ENCODE measurements at regions not wholly inside any gene's neighbourhood (a gene's known extent, or its start where the extent isn't known, plus 50 kb on each side); places are given as distances from the start of the nearest gene placed in this dataset.
"Not testable (repeated sequence)": the region's sequence is repeated elsewhere in the genome, so short reads cannot be mapped to it uniquely, and the experiment has no call there.

- no peaks in the 10 kb centered on the region for H3K4me1 Mint-ChIP-seq (ENCODE audit: insufficient read depth, unreplicated experiment)
- no TSS peak for BruUV-seq (replicated peaks)
- ChIA-PET CTCF (interaction anchor here (0.6 kb wide), 1 partner anchor 87 kb away, joined by 3 read pairs; no protein-coding TSS in a partner anchor), POLR2A (no interaction called here)
- no peak overlapping the region for H3K27ac Mint-ChIP-seq (ENCODE audit: low read depth, unreplicated experiment)
- H3K36me3 Mint-ChIP-seq (ENCODE audit: insufficient read depth, unreplicated experiment): no peaks in the 10 kb centered on the region
- no peak for TF ChIP-seq CTCF (IDR thresholded peaks at IDR 0.05; ENCODE audit: unreplicated experiment)
- intact Hi-C loops (cut with micrococcal nuclease): no loop called here
- no peak for DNase-seq (ENCODE audit: unreplicated experiment)
- H3K27me3 Mint-ChIP-seq (ENCODE audit: insufficient read depth, unreplicated experiment): peaks cover 27% of the 10 kb centered on the region
- H3K9me3 Mint-ChIP-seq (ENCODE audit: unreplicated experiment): no peaks in the 10 kb centered on the region
- H3K4me3 Mint-ChIP-seq (ENCODE audit: unreplicated experiment): no peak overlapping the region
These were observed 90.6 kb upstream of the UXS1 start for GRCh38 chr2:106284691-106285202.

- Mint-ChIP-seq H3K9me3 (ENCODE audit: unreplicated experiment) (no peaks in the 10 kb centered on the region), H3K36me3 (ENCODE audit: insufficient read depth, unreplicated experiment) (no peaks in the 10 kb centered on the region), H3K27ac (ENCODE audit: low read depth, unreplicated experiment) (no peak overlapping the region), H3K4me1 (ENCODE audit: insufficient read depth, unreplicated experiment) (no peaks in the 10 kb centered on the region), H3K27me3 (ENCODE audit: insufficient read depth, unreplicated experiment) (peaks cover 27% of the 10 kb centered on the region), H3K4me3 (ENCODE audit: unreplicated experiment) (no peak overlapping the region)
- BruUV-seq (replicated peaks): no TSS peak
- no peak for TF ChIP-seq CTCF (IDR thresholded peaks at IDR 0.05; ENCODE audit: unreplicated experiment)
- no peak for DNase-seq (ENCODE audit: unreplicated experiment)
- ChIA-PET POLR2A (no interaction called here), CTCF (no interaction called here)
- intact Hi-C loops (cut with micrococcal nuclease): no loop called here
These were observed 90.2 kb upstream of the UXS1 start for GRCh38 chr2:106284255-106284654.

GRCh38 chr2:106283228-106284152 lies 89.4 kb upstream of the UXS1 start:
- H3K4me3 Mint-ChIP-seq (ENCODE audit: unreplicated experiment); BruUV-seq (replicated peaks); H3K9me3 Mint-ChIP-seq (ENCODE audit: unreplicated experiment); H3K27ac Mint-ChIP-seq (ENCODE audit: low read depth, unreplicated experiment); POLR2A ChIA-PET; DNase-seq (ENCODE audit: unreplicated experiment); H3K36me3 Mint-ChIP-seq (ENCODE audit: insufficient read depth, unreplicated experiment); intact Hi-C loops (cut with micrococcal nuclease); H3K4me1 Mint-ChIP-seq (ENCODE audit: insufficient read depth, unreplicated experiment): not testable (repeated sequence)
- CTCF ChIA-PET: interaction anchor here (1.1 kb wide), 1 partner anchor 298 kb away, joined by 4 read pairs; no protein-coding TSS in a partner anchor
- H3K27me3 Mint-ChIP-seq (ENCODE audit: insufficient read depth, unreplicated experiment): peaks cover 27% of the 10 kb centered on the region

GRCh38 chr2:106282462-106283170 lies 88.5 kb upstream of the UXS1 start:
- Mint-ChIP-seq H3K4me1 (ENCODE audit: insufficient read depth, unreplicated experiment) (no peaks in the 10 kb centered on the region), H3K36me3 (ENCODE audit: insufficient read depth, unreplicated experiment) (no peaks in the 10 kb centered on the region), H3K27ac (ENCODE audit: low read depth, unreplicated experiment) (no peak overlapping the region), H3K4me3 (ENCODE audit: unreplicated experiment) (no peak overlapping the region), H3K27me3 (ENCODE audit: insufficient read depth, unreplicated experiment) (peaks cover 27% of the 10 kb centered on the region), H3K9me3 (ENCODE audit: unreplicated experiment) (no peaks in the 10 kb centered on the region)
- DNase-seq (ENCODE audit: unreplicated experiment): no peak
- intact Hi-C loops (cut with micrococcal nuclease): no loop called here
- CTCF ChIA-PET: interaction anchor here (1.1 kb wide), 1 partner anchor 299 kb away, joined by 4 read pairs; no protein-coding TSS in a partner anchor
- no TSS peak for BruUV-seq (replicated peaks)
- TF ChIP-seq CTCF (IDR thresholded peaks at IDR 0.05; ENCODE audit: unreplicated experiment): no peak
- POLR2A ChIA-PET: no interaction called here

GRCh38 chr2:106281907-106282430 lies 87.9 kb upstream of the UXS1 start:
- intact Hi-C loops (cut with micrococcal nuclease); BruUV-seq (replicated peaks); POLR2A ChIA-PET; H3K9me3 Mint-ChIP-seq (ENCODE audit: unreplicated experiment); DNase-seq (ENCODE audit: unreplicated experiment); H3K27ac Mint-ChIP-seq (ENCODE audit: low read depth, unreplicated experiment); H3K36me3 Mint-ChIP-seq (ENCODE audit: insufficient read depth, unreplicated experiment); H3K4me1 Mint-ChIP-seq (ENCODE audit: insufficient read depth, unreplicated experiment); H3K4me3 Mint-ChIP-seq (ENCODE audit: unreplicated experiment); CTCF ChIA-PET: not testable (repeated sequence)
- H3K27me3 Mint-ChIP-seq (ENCODE audit: insufficient read depth, unreplicated experiment): peaks cover 27% of the 10 kb centered on the region
